Astrocyte of the cerebellum (primary cell): ENCODE measurements at regions not wholly inside any gene's neighbourhood (a gene's known extent, or its start where the extent isn't known, plus 50 kb on each side); places are given as distances from the start of the nearest gene placed in this dataset.

Experiments
- DNase-seq: peaks from one replicate; pipeline ENCODE4 v3.0.0-alpha.2; 2011; ENCODE audit warnings: low read depth
- H3K4me3 ChIP-seq: 2 replicates; pipeline ENCODE4 v1.5.1; 2011; ENCODE audit warnings: mild to moderate bottlenecking, low read depth, low read length, moderate library complexity
- in situ Hi-C: cut with HindIII; loops from 2 replicates; pipeline ENCODE4 v1.10.0; 2017; ENCODE audit warnings: low sequenced_read_pairs
- TF ChIP-seq, protein P1 (sequence below): IDR thresholded peaks from 2 replicates; pipeline ENCODE4 v1.5.1; 2012; ENCODE audit warnings: low read length, low read depth, moderate library complexity, mild to moderate bottlenecking; ENCODE audit errors: missing control alignments

DNA sequence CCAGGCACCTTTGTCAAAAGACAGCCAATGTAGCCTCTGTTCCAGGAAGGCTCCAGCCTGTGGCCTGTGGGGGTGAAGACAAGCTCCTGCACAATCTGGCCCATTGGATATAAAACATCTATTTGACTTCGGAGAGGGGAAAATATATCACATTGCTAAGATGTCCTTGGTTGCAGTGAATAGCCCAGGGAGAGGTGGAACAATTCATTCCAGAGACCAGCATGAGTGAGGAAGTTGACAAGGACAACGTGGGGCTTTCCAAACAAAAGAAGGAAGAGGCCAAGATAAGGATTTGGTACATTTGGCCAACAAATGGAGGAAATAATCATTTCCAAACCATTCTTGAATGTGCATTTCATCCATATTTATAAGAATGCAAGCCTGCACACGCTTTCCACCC, 187.0 kb downstream of the ETS2 start:
- in situ Hi-C loops: no loop called here
- no peak overlapping the region for H3K4me3 ChIP-seq
- TF ChIP-seq, protein P1, sequence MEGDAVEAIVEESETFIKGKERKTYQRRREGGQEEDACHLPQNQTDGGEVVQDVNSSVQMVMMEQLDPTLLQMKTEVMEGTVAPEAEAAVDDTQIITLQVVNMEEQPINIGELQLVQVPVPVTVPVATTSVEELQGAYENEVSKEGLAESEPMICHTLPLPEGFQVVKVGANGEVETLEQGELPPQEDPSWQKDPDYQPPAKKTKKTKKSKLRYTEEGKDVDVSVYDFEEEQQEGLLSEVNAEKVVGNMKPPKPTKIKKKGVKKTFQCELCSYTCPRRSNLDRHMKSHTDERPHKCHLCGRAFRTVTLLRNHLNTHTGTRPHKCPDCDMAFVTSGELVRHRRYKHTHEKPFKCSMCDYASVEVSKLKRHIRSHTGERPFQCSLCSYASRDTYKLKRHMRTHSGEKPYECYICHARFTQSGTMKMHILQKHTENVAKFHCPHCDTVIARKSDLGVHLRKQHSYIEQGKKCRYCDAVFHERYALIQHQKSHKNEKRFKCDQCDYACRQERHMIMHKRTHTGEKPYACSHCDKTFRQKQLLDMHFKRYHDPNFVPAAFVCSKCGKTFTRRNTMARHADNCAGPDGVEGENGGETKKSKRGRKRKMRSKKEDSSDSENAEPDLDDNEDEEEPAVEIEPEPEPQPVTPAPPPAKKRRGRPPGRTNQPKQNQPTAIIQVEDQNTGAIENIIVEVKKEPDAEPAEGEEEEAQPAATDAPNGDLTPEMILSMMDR: no peak
- DNase-seq: no peak

DNA sequence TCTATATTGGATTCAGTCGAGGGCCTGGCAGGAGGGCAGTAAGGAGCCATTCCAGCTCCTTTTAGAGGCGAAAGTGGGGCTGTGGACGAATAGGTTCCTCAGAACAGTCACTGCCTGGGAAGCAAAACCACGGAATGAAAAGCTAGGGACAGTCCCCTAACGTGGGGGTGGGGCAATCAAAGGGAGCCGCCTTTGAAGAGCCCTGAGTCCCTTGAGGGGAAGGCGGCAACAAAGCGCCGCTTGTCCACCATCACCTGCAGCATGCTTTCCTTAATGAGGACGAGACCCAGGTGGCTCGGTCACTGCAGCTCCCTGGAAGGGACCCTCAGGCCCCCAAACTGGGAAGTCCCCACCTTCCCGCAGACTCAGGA, 184.7 kb downstream of the ETS2 start:
- in situ Hi-C loops: no loop called here
- H3K4me3 ChIP-seq: no peak overlapping the region
- no peak for DNase-seq
- TF ChIP-seq, protein P1: no peak

DNA sequence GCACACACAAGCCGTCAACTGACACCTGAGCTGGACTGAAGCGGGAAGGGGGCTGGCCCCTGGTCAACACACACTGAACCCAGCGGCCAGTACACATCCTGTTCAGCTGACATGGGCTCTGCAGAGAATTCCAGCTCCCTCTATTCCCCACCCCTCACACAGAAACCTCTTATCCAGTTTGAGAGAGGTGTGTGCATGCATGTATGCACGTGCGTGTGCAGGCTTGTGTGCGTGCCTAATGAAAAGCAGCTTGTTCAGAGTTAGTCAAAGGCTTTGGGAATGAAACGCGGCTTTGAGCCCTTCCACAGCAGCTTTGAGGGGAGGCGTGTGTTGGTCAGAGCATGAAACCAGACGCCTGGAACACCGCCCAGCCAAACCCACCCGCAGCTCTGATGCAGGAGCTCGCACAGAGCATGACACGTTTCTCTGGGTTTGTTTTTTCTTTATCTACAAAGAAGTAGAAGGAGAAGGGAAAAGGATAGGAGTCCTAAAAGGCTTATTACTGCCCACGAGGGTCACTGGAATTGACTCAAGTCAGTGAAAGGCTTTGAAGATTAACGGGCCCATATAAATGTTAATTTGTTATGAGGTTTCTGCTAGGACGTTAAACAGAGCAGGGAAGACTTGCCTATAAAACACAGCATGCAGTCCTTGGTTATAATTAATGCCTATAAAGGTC, 184.2 kb downstream of the ETS2 start:
- in situ Hi-C loops: no loop called here
- TF ChIP-seq, protein P1: no peak
- no peak overlapping the region for H3K4me3 ChIP-seq
- peak; percentile 95 for DNase-seq

- no peak for DNase-seq
- in situ Hi-C loops: no loop called here
- TF ChIP-seq, protein P1: no peak
- no peak overlapping the region for H3K4me3 ChIP-seq
Observed at GRCh38 chr21:38989379-38989744, 183.6 kb downstream of the ETS2 start.

GRCh38 chr21:38988509-38989378, 183.0 kb downstream of the ETS2 start:
- in situ Hi-C loops: no loop called here
- H3K4me3 ChIP-seq: no peak overlapping the region
- DNase-seq: no peak
- TF ChIP-seq, protein P1: no peak

DNA sequence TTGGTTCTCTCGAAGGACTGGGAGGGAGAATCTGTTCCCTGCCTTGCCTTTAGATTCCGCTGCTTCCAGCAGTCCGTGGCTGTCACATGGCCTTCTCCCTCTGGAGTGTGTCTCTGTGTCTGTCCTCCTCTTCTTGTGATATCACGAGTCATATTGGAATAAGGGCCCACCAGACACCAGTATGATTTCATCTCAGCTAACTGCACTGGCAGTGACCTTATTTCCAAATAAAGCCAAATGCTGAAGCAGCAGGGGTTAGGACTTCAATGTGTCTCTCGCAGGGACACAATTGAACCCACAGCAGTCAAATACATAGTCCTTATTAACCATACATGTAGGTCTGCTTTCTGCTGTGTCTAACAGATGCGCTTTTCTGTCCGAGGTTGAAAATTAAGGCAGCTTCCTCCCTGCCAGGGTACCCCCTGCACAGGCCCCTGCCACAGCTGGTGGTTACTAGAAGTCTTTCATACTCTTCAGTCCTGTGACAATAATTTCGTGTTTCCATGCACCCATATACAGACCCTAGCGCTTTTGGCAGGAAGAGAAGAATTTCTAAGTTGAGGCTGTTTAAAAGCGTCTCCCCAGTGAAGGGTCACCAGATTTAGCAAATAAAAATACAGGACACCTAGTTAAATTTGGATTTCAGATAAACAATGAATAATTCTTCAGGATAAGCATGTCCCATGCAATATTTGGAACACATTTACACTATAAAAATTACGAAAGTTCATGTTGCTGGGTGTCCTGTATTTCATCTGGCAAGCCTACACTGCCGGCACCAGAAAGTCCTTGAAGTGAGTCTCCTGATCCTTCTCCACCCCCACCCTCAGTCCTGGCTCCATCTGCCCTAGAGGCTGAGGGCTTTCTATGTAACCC, 182.1 kb downstream of the ETS2 start:
- H3K4me3 ChIP-seq: no peak overlapping the region
- no peak for DNase-seq
- in situ Hi-C loops: no loop called here
- TF ChIP-seq, protein P1: no peak
